GM23248 (cell line): ENCODE measurements at regions not wholly inside any gene's neighbourhood (a gene's known extent, or its start where the extent isn't known, plus 50 kb on each side); places are given as distances from the start of the nearest gene placed in this dataset.

Experiments
- EZH2 ChIP-seq: fragments of 200-600 bp; sonication (generic); IDR thresholded peaks from 2 replicates; pipeline ENCODE4 v1.6.1; 2018; ENCODE audit warnings: antibody characterized with exemption, mild to moderate bottlenecking; ENCODE audit not compliant: insufficient read depth, poor library complexity, severe bottlenecking
- EZH2phosphoT487 ChIP-seq: fragments of 200-600 bp; sonication (generic); IDR thresholded peaks from 2 replicates; pipeline ENCODE4 v1.6.1; 2018; ENCODE audit warnings: antibody characterized with exemption, moderate library complexity, mild to moderate bottlenecking, low read depth; ENCODE audit not compliant: insufficient read depth

DNA sequence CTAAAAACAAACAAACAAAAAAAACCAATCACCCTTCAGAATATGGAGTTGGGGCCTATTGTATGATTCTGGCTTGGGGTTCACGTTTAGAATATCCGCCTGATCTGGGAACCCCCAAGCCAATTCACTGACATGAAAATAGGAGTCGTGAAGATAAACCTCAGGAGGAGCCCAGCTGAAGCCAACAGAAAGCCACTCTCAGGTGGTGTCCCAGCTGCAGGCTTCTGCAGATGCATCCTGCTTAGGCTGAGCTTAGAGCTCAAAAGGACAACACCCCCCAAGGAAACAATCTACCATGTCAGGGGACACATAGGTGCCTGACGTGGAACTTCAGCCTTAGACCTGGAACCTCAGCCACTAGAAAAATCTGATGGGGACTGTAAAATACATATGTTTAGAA lies 51.9 kb downstream of the SYNE3 start:
- no peak for TF ChIP-seq EZH2
- TF ChIP-seq EZH2phosphoT487, result no peak
